ENCODE measurements at regions not wholly inside any gene's neighbourhood (a gene's known extent, or its start where the extent isn't known, plus 50 kb on each side); places are given as distances from the start of the nearest gene placed in this dataset.

- DNase-seq: no peak
Measured at GRCh38 chr13:51518827-51519226, 65.4 kb upstream of the WDFY2 start.

GRCh38 chr13:51519771-51520216, 64.5 kb upstream of the WDFY2 start:
- peak; percentile 21 for DNase-seq

GRCh38 chr13:51520524-51520923, 63.7 kb upstream of the WDFY2 start:
- no peak for DNase-seq

- DNase-seq: no peak
Measured at GRCh38 chr13:51523082-51523518, 61.2 kb upstream of the WDFY2 start.

GRCh38 chr13:51524312-51524711, 60.0 kb upstream of the WDFY2 start:
- DNase-seq: no peak

GRCh38 chr13:51524829-51525566, 59.3 kb upstream of the WDFY2 start:
- DNase-seq: no peak

- DNase-seq: no peak
Measured at GRCh38 chr13:51525567-51526167, 58.6 kb upstream of the WDFY2 start.

GRCh38 chr13:51526202-51526601, 58.1 kb upstream of the WDFY2 start:
- no peak for DNase-seq

- no peak for DNase-seq
Measured at GRCh38 chr13:51532736-51533197, 51.5 kb upstream of the WDFY2 start.

- DNase-seq: no peak
Measured at GRCh38 chr13:51534041-51534817, 50.0 kb upstream of the WDFY2 start.

Measured in NCI-H524 treated with DMSO at 0.1 percent for 48 hours (cell line).